OCI-LY3 (cell line): ENCODE measurements at regions not wholly inside any gene's neighbourhood (a gene's known extent, or its start where the extent isn't known, plus 50 kb on each side); places are given as distances from the start of the nearest gene placed in this dataset.

Experiments used
- H2AFZ ChIP-seq: fragments of 200-600, 300-600 bp; shearing (Covaris generic); 2 replicates; pipeline ENCODE4 v1.6.0; 2014; ENCODE audit warnings: antibody characterized with exemption, low read depth, low read length
- H3K27ac ChIP-seq: fragments of 200-600, 300-600 bp; sonication (generic); 2 replicates; pipeline ENCODE4 v1.5.1; 2014; ENCODE audit warnings: mild to moderate bottlenecking, low read length, moderate library complexity, mixed read lengths
- H3K27me3 ChIP-seq: fragments of 200-600, 300-600 bp; sonication (generic); 2 replicates; pipeline ENCODE4 v1.6.1; 2014; ENCODE audit warnings: low read depth, low read length, mixed read lengths
- H3K36me3 ChIP-seq: fragments of 200-600, 300-600 bp; sonication (generic); replicated peaks from 2 replicates; pipeline ENCODE3; 2014; ENCODE audit warnings: low read depth, low read length, mixed read lengths
- H3K4me1 ChIP-seq: fragments of 300-600, 200-600 bp; sonication (generic); 2 replicates; pipeline ENCODE4 v1.6.1; 2014; ENCODE audit warnings: low read length, mixed read lengths
- H3K4me2 ChIP-seq: fragments of 200-600, 300-600 bp; sonication (generic); 2 replicates; pipeline ENCODE4 v1.6.1; 2014; ENCODE audit warnings: low read length, mixed read lengths
- H3K4me3 ChIP-seq: fragments of 300-600, 200-600 bp; sonication (generic); 2 replicates; pipeline ENCODE4 v1.5.1; 2014; ENCODE audit warnings: antibody characterized with exemption, mild to moderate bottlenecking, low read length, moderate library complexity
- H3K79me2 ChIP-seq: fragments of 300-600, 200-600 bp; shearing (Covaris generic); 2 replicates; pipeline ENCODE4 v1.6.1; 2014; ENCODE audit warnings: mild to moderate bottlenecking, low read length, mixed read lengths
- H3K9ac ChIP-seq: fragments of 300-600, 200-600 bp; shearing (Covaris generic); 2 replicates; pipeline ENCODE4 v1.6.0; 2014; ENCODE audit warnings: mild to moderate bottlenecking, low read length, moderate library complexity
- H3K9me3 ChIP-seq: fragments of 200-600, 300-600 bp; shearing (Covaris generic); 2 replicates; pipeline ENCODE4 v1.6.1; 2014; ENCODE audit warnings: low read length, mixed read lengths; ENCODE audit not compliant: insufficient read depth
- H4K20me1 ChIP-seq: fragments of 200-600, 300-600 bp; sonication (generic); 2 replicates; pipeline ENCODE4 v1.6.1; 2016; ENCODE audit warnings: low read length, mixed read lengths; ENCODE audit not compliant: insufficient read depth
- CTCF ChIP-seq: fragments of 200-600, 300-600 bp; sonication (generic); IDR thresholded peaks from 2 replicates; pipeline ENCODE4 v1.5.1; 2014; ENCODE audit warnings: antibody characterized with exemption, low read length, low read depth
- EZH2phosphoT487 ChIP-seq: fragments of 200-600 bp; shearing (Covaris generic); IDR thresholded peaks from 2 replicates; pipeline ENCODE4 v1.6.1; 2018; ENCODE audit warnings: antibody characterized with exemption, mixed run types, low read depth

DNA sequence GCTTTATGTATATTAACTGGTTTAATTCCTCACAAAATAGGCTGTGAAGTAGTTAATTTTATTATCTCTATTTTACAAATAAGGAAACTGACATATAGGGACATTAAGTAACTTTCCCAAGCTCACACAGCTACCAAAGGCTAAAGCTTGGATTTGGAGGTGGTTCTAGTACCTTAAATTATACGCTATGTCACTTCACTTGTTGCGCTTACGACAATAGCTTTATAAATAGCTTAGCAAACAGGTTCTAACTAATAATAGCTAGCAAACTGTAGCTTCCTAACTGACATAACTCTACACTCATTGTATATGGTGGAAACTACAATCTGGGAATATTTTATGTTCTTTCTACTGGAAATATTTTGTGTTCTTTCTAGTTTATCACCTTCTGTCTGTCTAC lies 666.4 kb upstream of the CPEB2 start:
- H3K4me1 ChIP-seq: peaks cover 10% of the 10 kb centered on the region
- no peaks in the 10 kb centered on the region for H3K9me3 ChIP-seq
- no peaks in the 10 kb centered on the region for H4K20me1 ChIP-seq
- no peak overlapping the region for H3K9ac ChIP-seq
- no peak overlapping the region for H3K4me2 ChIP-seq
- no peak overlapping the region for H2AFZ ChIP-seq
- H3K79me2 ChIP-seq: no peaks in the 10 kb centered on the region
- H3K27me3 ChIP-seq: no peaks in the 10 kb centered on the region
- H3K27ac ChIP-seq: no peak overlapping the region
- H3K4me3 ChIP-seq: no peak overlapping the region
- TF ChIP-seq EZH2phosphoT487 (no peak), CTCF (no peak)
- no peaks in the 10 kb centered on the region for H3K36me3 ChIP-seq

- H3K4me2 ChIP-seq: peak overlapping the region; percentile 24; the same call in 1 of the 2 replicates
- H3K36me3 ChIP-seq: no peaks in the 10 kb centered on the region
- H3K9ac ChIP-seq: no peak overlapping the region
- H2AFZ ChIP-seq: no peak overlapping the region
- H3K9me3 ChIP-seq: no peaks in the 10 kb centered on the region
- H3K4me1 ChIP-seq: peaks cover 10% of the 10 kb centered on the region
- H3K27ac ChIP-seq: no peak overlapping the region
- H3K27me3 ChIP-seq: no peaks in the 10 kb centered on the region
- no peaks in the 10 kb centered on the region for H4K20me1 ChIP-seq
- no peaks in the 10 kb centered on the region for H3K79me2 ChIP-seq
- TF ChIP-seq EZH2phosphoT487 (no peak), CTCF (no peak)
- no peak overlapping the region for H3K4me3 ChIP-seq
Measured at GRCh38 chr4:14336656-14337055, 665.6 kb upstream of the CPEB2 start.

- H3K9me3 ChIP-seq: no peaks in the 10 kb centered on the region
- no peak overlapping the region for H3K27ac ChIP-seq
- H3K36me3 ChIP-seq: no peaks in the 10 kb centered on the region
- no peaks in the 10 kb centered on the region for H3K79me2 ChIP-seq
- no peaks in the 10 kb centered on the region for H4K20me1 ChIP-seq
- TF ChIP-seq EZH2phosphoT487 (no peak), CTCF (no peak)
- peaks cover 10% of the 10 kb centered on the region for H3K4me1 ChIP-seq
- H2AFZ ChIP-seq: no peak overlapping the region
- no peak overlapping the region for H3K4me2 ChIP-seq
- H3K4me3 ChIP-seq: no peak overlapping the region
- H3K9ac ChIP-seq: no peak overlapping the region
- H3K27me3 ChIP-seq: no peaks in the 10 kb centered on the region
Measured at GRCh38 chr4:14337892-14338584, 664.2 kb upstream of the CPEB2 start.

- Histone ChIP-seq H3K4me2 (no peak overlapping the region), H3K4me3 (no peak overlapping the region), H3K4me1 (peaks cover 10% of the 10 kb centered on the region), H2AFZ (no peak overlapping the region), H3K27ac (no peak overlapping the region), H3K9me3 (no peaks in the 10 kb centered on the region), H3K27me3 (no peaks in the 10 kb centered on the region), H3K79me2 (no peaks in the 10 kb centered on the region), H4K20me1 (no peaks in the 10 kb centered on the region), H3K36me3 (no peaks in the 10 kb centered on the region), H3K9ac (no peak overlapping the region)
- TF ChIP-seq CTCF: no peak
- TF ChIP-seq EZH2phosphoT487: no peak
Measured at GRCh38 chr4:14338585-14339265, 663.6 kb upstream of the CPEB2 start.
